ENCODE measurements at regions not wholly inside any gene's neighbourhood (a gene's known extent, or its start where the extent isn't known, plus 50 kb on each side); places are given as distances from the start of the nearest gene placed in this dataset.

- DNase-seq: no peak
Measured at GRCh38 chr2:129879614-129880180, 99.8 kb upstream of the RAB6C start.

GRCh38 chr2:129880309-129880708 is 99.2 kb upstream of the RAB6C start:
- no peak for DNase-seq

- DNase-seq: no peak
Measured at GRCh38 chr2:129880971-129881370, 98.5 kb upstream of the RAB6C start.

DNA sequence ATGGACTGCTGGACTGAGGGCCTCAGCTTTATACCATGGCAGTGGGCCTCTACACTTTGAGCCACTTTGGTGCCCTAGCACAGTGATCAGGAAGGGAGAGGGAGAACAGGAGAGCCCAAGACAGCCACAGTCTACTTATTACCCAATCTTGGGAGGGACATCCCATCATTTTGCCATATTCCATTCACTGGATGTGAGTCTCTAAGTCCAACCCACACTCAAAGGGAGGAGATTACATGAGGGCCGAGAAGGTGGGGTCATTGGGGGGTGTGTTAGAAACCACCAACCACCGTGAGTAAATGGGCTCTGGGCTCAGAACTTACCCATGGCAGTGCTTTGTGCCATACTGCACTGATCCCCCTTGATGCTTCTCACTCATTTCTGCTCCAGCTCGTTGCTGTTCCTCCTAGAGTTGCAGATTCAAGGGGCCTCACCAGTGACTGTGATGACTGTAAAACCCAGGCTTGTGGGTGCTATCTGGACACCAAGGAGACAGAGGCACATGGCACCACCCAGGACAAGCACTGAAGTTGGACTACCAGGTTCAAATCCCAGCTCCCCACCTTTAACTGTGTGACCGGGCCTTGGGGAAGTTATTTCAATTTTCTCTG is 97.6 kb upstream of the RAB6C start:
- DNase-seq: no peak

DNA sequence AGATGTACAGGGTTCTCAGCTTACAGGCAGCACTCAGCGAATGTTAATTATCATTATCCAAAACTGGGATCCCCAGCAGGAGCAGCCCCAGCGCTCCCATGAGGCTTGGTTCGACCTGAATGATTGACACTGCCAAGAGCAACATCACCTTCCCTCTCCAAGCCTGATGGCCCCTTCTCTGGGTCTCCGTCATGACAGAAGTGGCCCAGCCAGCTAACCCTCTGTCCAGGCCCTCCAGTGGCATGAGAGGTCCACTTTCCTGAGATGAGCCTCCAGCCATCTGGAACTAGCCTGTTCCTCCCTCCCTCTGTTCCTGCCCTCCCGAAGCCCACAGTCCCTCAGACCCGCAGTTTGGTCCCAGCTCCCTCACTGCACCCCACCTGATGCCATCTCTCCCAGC is 97.0 kb upstream of the RAB6C start:
- DNase-seq: no peak

DNA sequence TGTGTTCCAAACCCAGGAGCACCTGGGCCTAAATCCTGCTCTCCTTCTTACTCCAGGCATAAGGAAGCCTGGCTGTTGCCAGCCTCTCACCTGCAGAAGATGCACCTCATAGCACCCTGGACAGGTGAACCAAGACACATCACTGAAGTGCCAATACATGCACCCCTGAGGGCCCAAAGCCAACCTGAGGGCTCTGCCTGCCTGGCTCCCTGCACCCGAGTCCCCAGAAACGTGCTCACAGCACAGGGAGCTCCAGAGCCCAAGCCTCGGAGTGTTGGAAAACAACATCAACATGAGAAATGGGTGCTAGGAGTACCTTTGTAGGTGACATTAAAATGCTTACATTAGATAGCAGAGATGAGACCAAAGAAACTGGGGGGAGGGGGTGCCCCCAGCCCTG is 96.3 kb upstream of the RAB6C start:
- no peak for DNase-seq

GRCh38 chr2:129884221-129884786 is 95.2 kb upstream of the RAB6C start:
- no peak for DNase-seq

GRCh38 chr2:129885735-129886134 is 93.7 kb upstream of the RAB6C start:
- no peak for DNase-seq

DNA sequence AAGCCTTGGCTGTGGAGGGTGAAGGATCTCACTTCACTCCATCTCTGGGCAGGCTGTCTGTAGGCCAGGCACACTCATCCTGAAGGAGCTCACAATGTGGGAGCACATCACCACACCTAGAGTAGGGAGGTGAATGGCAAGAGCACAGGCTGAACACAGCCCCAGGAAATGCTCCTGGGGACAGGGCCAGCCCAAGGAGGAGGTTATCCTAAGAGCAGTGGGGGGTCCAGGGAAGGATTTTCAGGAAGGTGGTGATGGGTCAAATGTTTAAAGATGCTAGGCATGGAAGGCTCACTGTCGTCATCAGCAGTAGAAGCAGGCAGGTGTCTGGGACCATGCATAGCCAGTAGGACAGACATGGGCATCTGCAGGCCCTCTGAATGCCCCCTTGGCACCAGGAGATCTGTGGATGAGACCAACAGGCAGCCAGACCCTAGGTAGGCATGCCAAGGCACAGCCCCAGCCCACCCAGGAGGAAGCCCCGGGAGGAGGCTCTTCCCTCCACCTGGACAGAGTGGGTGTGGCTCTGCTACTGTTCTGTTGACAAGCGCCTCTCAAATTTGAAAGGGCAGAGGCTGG is 91.7 kb upstream of the RAB6C start:
- no peak for DNase-seq

GRCh38 chr2:129888461-129888860 is 91.0 kb upstream of the RAB6C start:
- DNase-seq: no peak

DNA sequence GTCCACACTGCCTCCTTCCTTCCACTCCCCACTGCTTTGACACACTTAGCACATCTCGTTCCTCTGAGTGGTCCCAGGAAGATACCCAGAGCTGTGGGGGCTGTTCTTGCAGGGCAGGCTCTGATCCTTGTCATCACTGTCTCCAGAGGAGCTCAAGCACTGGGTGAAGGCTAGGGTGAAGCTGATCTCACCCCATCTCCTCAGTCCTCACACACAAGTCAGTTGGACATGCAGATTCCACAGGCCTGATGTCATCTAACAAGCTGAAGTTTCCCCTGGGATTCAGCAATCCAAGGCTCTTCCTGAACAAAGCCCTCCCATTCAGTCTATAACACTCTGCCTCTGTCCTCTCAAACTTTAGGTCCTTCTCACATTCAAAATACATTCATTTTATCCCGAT is 90.6 kb upstream of the RAB6C start:
- no peak for DNase-seq

DNA sequence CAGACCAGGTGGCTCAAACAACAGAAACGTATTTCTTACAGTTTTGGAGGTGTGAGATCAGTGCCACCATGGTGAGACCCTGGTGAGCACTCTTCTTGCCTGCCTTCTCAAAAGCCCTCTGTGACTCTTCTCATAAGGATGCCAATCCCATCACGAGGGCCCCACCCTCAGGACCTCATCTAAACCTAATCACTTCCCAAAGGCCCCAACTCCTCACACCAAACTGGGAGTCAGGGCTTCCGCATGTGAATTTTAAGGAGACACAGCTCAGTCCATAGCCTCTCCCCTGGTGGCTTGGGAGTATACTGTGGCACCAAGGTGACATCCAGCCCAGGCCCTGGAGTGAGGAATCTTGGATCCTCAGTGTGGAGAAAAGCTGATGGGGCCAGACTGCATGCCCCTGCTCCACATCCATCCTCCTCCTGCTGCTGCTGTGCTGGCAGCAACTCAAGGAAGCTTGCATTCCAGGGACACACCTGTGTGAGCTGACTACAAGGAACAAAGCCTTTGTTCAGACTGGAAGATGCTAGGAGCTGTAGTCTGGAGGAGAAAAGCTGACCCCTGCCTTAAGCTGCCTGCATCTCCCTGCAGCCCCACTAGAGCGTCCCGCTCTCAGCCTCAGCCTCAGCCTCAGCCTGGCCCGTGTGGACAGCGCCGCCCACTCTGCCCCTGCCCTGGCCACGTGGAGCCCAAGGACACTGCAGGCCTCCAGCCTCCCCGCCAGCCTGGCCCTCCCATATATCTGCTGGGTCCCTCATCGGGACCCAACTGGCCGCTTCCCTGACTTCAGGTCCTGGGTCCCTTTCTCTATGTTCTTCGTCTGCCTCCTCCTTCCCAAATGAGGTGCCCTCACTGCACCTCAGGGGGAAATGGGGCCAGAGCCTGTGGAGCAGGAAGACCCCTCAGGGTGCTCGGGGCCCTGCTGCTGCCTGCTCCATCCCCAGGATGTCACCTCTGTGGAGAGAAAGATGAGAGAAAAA is 87.8 kb upstream of the RAB6C start:
- DNase-seq: no peak

- DNase-seq: no peak
Measured at GRCh38 chr2:129892360-129892759, 87.1 kb upstream of the RAB6C start.

DNA sequence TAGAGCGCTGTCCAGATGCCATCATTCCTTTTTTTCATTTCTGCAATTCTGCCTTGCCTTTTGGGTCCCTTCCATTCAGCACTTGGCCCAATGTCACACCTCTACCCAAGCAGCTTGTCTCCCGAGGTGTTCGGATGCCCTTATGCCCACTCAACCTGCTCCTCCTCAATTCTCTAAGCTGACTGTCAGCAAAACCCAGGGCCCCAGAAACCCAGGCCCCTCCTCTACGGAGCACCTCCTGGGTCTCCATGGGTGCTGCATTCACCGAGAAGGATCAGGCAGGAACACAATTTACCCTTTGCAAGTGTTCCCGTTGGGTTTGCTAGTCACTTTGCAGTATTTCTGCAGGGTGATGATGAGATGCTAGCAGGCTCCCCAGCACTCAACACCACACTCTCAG is 86.7 kb upstream of the RAB6C start:
- no peak for DNase-seq

DNA sequence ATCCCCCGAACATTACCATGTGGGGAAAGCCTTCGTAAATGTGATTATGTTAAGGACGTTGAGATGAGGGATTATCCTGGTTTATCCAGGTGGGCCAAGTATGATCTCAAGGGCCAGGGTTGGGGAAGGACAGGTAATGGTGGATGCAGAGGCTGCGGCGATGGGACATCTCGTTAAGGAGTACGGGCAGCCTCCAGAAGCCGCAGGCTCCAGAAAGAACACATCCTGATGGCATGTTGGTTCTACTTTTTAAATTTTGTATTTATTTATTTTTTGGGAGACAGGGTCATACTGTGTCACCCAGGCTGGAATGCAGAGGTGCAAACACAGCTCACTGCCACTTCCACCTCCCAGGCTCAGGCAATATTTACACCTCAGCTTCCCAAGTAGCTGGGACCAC is 86.2 kb upstream of the RAB6C start:
- DNase-seq: no peak

- DNase-seq: no peak
Measured at GRCh38 chr2:129894616-129895015, 84.8 kb upstream of the RAB6C start.

DNA sequence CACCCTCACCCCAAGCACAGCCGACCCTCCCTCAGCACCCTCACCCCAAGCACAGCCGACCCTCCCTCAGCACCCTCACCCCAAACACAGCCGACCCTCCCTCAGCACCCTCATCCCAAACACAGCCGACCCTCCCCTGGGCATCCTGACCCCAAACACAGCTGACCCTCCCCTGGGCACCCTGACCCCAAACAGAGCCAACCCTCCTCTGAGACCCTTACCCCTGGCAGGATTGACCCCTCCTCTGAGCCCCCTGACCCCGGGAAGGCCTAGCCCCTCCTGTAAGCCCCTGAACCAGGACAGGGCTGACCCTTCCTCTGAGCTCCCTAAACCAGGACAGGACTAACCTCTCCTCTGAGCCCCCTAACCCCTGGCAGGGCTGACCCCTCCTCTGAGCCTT is 84.4 kb upstream of the RAB6C start:
- DNase-seq: no peak

- DNase-seq: no peak
Measured at GRCh38 chr2:129895526-129896082, 83.9 kb upstream of the RAB6C start.

GRCh38 chr2:129896226-129897100 is 83.0 kb upstream of the RAB6C start:
- DNase-seq: no peak

- DNase-seq: no peak
Measured at GRCh38 chr2:129901754-129902415, 77.6 kb upstream of the RAB6C start.
